Fibroblast of lung (primary cell): ENCODE measurements at regions not wholly inside any gene's neighbourhood (a gene's known extent, or its start where the extent isn't known, plus 50 kb on each side); places are given as distances from the start of the nearest gene placed in this dataset.
A peak's percentile ranks its signal among the peaks of the same experiment; 100 is the strongest.

ENCODE experiments used
- DNase-seq, 2 donors: peaks; one replicate each; pipeline versions ENCODE4 v3.0.0 to v3.0.0-alpha.2; 2010; ENCODE audit warnings: low read depth in 2 of 2
- H2AFZ ChIP-seq: 2 replicates; pipeline ENCODE4 v1.5.1; 2012; ENCODE audit warnings: low read length, control low read depth, inconsistent platforms
- H3K27ac ChIP-seq: 2 replicates; pipeline ENCODE4 v1.5.1; 2011; ENCODE audit warnings: low read length, control low read depth; ENCODE audit not compliant: insufficient read depth
- H3K27me3 ChIP-seq: 2 replicates; pipeline ENCODE4 v1.5.1; 2011; ENCODE audit warnings: mild to moderate bottlenecking, low read length; ENCODE audit not compliant: control insufficient read depth, insufficient read depth
- H3K36me3 ChIP-seq: 2 replicates; pipeline ENCODE4 v1.5.1; 2011; ENCODE audit warnings: low read length; ENCODE audit not compliant: control insufficient read depth, insufficient read depth
- H3K4me1 ChIP-seq: 2 replicates; pipeline ENCODE4 v1.5.1; 2011; ENCODE audit warnings: low read length; ENCODE audit not compliant: control insufficient read depth, insufficient read depth; ENCODE audit errors: extremely low read depth
- H3K4me2 ChIP-seq: 2 replicates; pipeline ENCODE4 v1.5.1; 2011; ENCODE audit warnings: low read length, control low read depth; ENCODE audit not compliant: insufficient read depth; ENCODE audit errors: extremely low read depth
- H3K4me3 ChIP-seq, 4 experiments: fragments of 200-600 bp in 1 of 4; sonication (generic) in 1 of 4; replicated peaks in 1 of 4; 2 replicates each; pipeline ENCODE4 v1.5.1; 2011 to 2016; ENCODE audit warnings: low read length in 4 of 4, low read depth in 3 of 4, mild to moderate bottlenecking in 3 of 4, control low read depth in 2 of 4, inconsistent platforms in 1 of 4, mixed read lengths in 1 of 4; ENCODE audit not compliant: insufficient read depth in 1 of 4; ENCODE audit errors: control extremely low read depth in 1 of 4
- H3K79me2 ChIP-seq: 2 replicates; pipeline ENCODE4 v1.5.1; 2012; ENCODE audit warnings: mild to moderate bottlenecking, low read length, inconsistent platforms; ENCODE audit not compliant: control insufficient read depth, insufficient read depth
- H3K9ac ChIP-seq: 2 replicates; pipeline ENCODE4 v1.5.1; 2011; ENCODE audit warnings: mild to moderate bottlenecking, low read length, control low read depth; ENCODE audit not compliant: insufficient read depth
- H3K9me3 ChIP-seq: 2 replicates; pipeline ENCODE4 v1.5.1; 2012; ENCODE audit warnings: low read depth, low read length; ENCODE audit not compliant: control insufficient read depth, insufficient read depth
- H4K20me1 ChIP-seq: 2 replicates; pipeline ENCODE4 v1.5.1; 2011; ENCODE audit warnings: low read length; ENCODE audit not compliant: control insufficient read depth, insufficient read depth; ENCODE audit errors: extremely low read depth
- EZH2 ChIP-seq: IDR thresholded peaks from 2 replicates; pipeline ENCODE4 v1.5.1; 2012; ENCODE audit warnings: low read length, control low read depth, mild to moderate bottlenecking; ENCODE audit errors: missing control alignments
- TF ChIP-seq, protein P1 (sequence below), 2 donors: IDR thresholded peaks in 1 of 2; conservative IDR thresholded peaks in 1 of 2; 1 replicate in 1 of 2; 2 replicates in 1 of 2; pipeline ENCODE4 v1.5.1; 2011 to 2012; ENCODE audit warnings: low read length in 2 of 2, control low read depth in 1 of 2, inconsistent platforms in 1 of 2, low read depth in 1 of 2, mild to moderate bottlenecking in 1 of 2

DNA sequence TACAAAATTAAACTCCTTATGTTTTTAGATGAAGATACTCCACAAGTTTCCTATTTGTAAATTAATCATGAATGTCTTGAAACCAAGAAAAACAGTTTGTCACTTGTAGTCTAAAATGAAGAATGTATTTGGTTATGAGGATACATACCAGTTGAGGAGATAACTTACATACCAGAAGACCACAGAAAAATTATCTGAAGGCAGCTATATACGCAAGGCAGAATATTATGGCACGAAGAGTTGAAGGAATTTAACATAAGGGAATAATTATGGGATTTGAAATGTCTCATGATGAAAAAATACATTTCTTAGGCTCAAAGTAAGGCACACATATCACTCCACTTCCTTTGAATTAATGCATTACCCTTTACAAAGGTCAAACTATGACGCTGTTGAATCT is 73.3 kb downstream of the IFI44 start:
- H3K27ac ChIP-seq, result no peak overlapping the region
- no peaks in the 10 kb centered on the region for H4K20me1 ChIP-seq
- H3K27me3 ChIP-seq, result no peaks in the 10 kb centered on the region
- DNase-seq, result peak in 1 of 2 donors; percentile 64
- H2AFZ ChIP-seq, result no peak overlapping the region
- H3K79me2 ChIP-seq, result no peaks in the 10 kb centered on the region
- TF ChIP-seq, protein P1, sequence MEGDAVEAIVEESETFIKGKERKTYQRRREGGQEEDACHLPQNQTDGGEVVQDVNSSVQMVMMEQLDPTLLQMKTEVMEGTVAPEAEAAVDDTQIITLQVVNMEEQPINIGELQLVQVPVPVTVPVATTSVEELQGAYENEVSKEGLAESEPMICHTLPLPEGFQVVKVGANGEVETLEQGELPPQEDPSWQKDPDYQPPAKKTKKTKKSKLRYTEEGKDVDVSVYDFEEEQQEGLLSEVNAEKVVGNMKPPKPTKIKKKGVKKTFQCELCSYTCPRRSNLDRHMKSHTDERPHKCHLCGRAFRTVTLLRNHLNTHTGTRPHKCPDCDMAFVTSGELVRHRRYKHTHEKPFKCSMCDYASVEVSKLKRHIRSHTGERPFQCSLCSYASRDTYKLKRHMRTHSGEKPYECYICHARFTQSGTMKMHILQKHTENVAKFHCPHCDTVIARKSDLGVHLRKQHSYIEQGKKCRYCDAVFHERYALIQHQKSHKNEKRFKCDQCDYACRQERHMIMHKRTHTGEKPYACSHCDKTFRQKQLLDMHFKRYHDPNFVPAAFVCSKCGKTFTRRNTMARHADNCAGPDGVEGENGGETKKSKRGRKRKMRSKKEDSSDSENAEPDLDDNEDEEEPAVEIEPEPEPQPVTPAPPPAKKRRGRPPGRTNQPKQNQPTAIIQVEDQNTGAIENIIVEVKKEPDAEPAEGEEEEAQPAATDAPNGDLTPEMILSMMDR (conservative IDR thresholded peaks at IDR 0.05 in 1 of 2, IDR thresholded peaks at IDR 0.05 in 1 of 2; ENCODE audit: low read depth in 1 of 2, low read length in 2 of 2), result no peak
- H3K4me1 ChIP-seq, result no peaks in the 10 kb centered on the region
- no peaks in the 10 kb centered on the region for H3K36me3 ChIP-seq
- no peak overlapping the region for H3K4me3 ChIP-seq
- no peaks in the 10 kb centered on the region for H3K9me3 ChIP-seq
- H3K4me2 ChIP-seq, result no peak overlapping the region
- H3K9ac ChIP-seq, result no peak overlapping the region

DNA sequence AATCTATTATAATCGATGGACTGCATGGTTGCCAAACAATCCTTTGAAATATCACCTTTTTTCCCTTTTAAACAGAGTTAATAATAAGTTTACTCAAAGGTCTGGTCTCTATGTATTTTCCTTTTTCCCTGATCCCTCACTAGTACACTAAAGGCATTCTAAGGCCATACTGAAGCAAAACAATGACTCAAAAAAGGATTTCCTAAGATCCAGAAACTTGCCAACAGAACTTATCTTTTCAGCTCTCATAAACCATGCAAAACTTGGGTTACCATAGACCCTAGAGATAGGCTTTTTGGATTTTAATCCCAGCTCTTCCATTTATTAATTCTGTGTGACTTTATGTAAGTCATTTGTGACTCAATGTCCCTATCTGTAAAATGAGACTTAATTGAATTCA is 77.1 kb downstream of the IFI44 start:
- H3K27ac ChIP-seq, result no peak overlapping the region
- no peaks in the 10 kb centered on the region for H3K9me3 ChIP-seq
- TF ChIP-seq, protein P1 (conservative IDR thresholded peaks at IDR 0.05 in 1 of 2, IDR thresholded peaks at IDR 0.05 in 1 of 2; ENCODE audit: low read depth in 1 of 2, low read length in 2 of 2), result no peak
- TF ChIP-seq EZH2, result no peak
- no peak overlapping the region for H3K4me2 ChIP-seq
- DNase-seq, result no peak
- H3K4me3 ChIP-seq, result no peak overlapping the region
- H4K20me1 ChIP-seq, result no peaks in the 10 kb centered on the region
- no peak overlapping the region for H2AFZ ChIP-seq
- H3K4me1 ChIP-seq, result no peaks in the 10 kb centered on the region
- H3K9ac ChIP-seq, result no peak overlapping the region
- no peaks in the 10 kb centered on the region for H3K79me2 ChIP-seq
- no peaks in the 10 kb centered on the region for H3K36me3 ChIP-seq
- no peaks in the 10 kb centered on the region for H3K27me3 ChIP-seq

DNA sequence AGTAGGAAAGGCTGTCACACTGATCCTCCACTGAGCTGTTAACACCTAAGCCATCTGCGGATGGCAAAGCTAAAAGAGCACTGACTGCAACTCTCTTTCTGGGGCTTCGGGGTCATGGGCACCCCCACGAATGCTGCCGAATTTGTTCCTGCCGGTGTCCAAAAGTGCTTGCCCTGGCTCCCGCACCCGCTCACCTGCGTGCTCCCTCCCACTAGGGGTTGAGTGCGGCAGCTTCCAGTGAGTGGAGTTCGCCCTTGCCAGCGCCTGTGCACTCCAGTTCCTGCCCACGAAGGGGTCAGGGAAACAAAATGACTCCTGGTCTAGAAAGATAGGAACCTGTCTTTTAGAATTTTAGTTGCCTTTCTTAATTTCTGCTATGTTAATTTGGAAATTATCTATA is 78.7 kb downstream of the IFI44 start:
- H3K9ac ChIP-seq, result no peak overlapping the region
- no peak for TF ChIP-seq EZH2
- TF ChIP-seq, protein P1 (conservative IDR thresholded peaks at IDR 0.05 in 1 of 2, IDR thresholded peaks at IDR 0.05 in 1 of 2; ENCODE audit: low read depth in 1 of 2, low read length in 2 of 2), result no peak
- H3K4me2 ChIP-seq, result no peak overlapping the region
- H2AFZ ChIP-seq, result no peak overlapping the region
- H3K27ac ChIP-seq, result no peak overlapping the region
- H3K4me1 ChIP-seq, result no peaks in the 10 kb centered on the region
- no peaks in the 10 kb centered on the region for H3K36me3 ChIP-seq
- no peak overlapping the region for H3K4me3 ChIP-seq
- H4K20me1 ChIP-seq, result no peaks in the 10 kb centered on the region
- H3K79me2 ChIP-seq, result no peaks in the 10 kb centered on the region
- no peak for DNase-seq
- H3K9me3 ChIP-seq, result no peaks in the 10 kb centered on the region
- H3K27me3 ChIP-seq, result no peaks in the 10 kb centered on the region
